SK-N-SH (cell line): ENCODE measurements at regions not wholly inside any gene's neighbourhood (a gene's known extent, or its start where the extent isn't known, plus 50 kb on each side); places are given as distances from the start of the nearest gene placed in this dataset.
A peak's percentile ranks its signal among the peaks of the same experiment; 100 is the strongest.

Experiments used
- CTCF ChIA-PET: fragments of 300-600, 350-600 bp; formaldehyde crosslinking; extraction: SDS; loops from one replicate; lab custom pipeline; 2021; lab: Yijun Ruan, JAX
- POLR2A ChIA-PET: fragments of 350-600 bp; sonication (Branson Sonifier 250); formaldehyde crosslinking; extraction: SDS; loops from one replicate; lab custom pipeline; 2020; ENCODE audit warnings: antibody characterized with exemption, inconsistent platforms; lab: Yijun Ruan, JAX
- DNase-seq: peaks from one replicate; pipeline ENCODE4 v3.0.0; 2012
- H2AFZ ChIP-seq: fragments of 200-600 bp; sonication (generic); 2 replicates; pipeline ENCODE4 v1.8.1; 2016; ENCODE audit warnings: antibody characterized with exemption, mild to moderate bottlenecking, low read depth
- H3F3A ChIP-seq: fragments of 200-600 bp; sonication (generic); replicated peaks from 2 replicates; pipeline ENCODE3; 2016; ENCODE audit warnings: antibody characterized with exemption, mild to moderate bottlenecking; ENCODE audit not compliant: insufficient read depth
- H3K27ac ChIP-seq, 2 experiments: fragments of 200-500 bp in 1 of 2; fragments of 200-600 bp in 1 of 2; sonication (Bioruptor generic) in 1 of 2; sonication (generic), shearing (Covaris generic) in 1 of 2; 2 replicates each; pipeline versions ENCODE4 v1.5.1 to v1.6.1; 2014 to 2016; ENCODE audit warnings: low read depth in 2 of 2, inconsistent platforms in 1 of 2, low read length in 1 of 2, mild to moderate bottlenecking in 1 of 2, mixed read lengths in 1 of 2
- H3K27me3 ChIP-seq: fragments of 200-600 bp; sonication (generic), shearing (Covaris generic); 2 replicates; pipeline ENCODE4 v1.6.1; 2016; ENCODE audit warnings: mixed run types; ENCODE audit not compliant: insufficient read depth
- H3K36me3 ChIP-seq, 2 experiments: fragments of 200-500 bp in 1 of 2; fragments of 200-600 bp in 1 of 2; sonication (Bioruptor generic) in 1 of 2; sonication (generic) in 1 of 2; replicated peaks in 1 of 2; 2 replicates each; pipeline versions ENCODE3 to v1.5.1; 2014 to 2016; ENCODE audit warnings: low read length in 1 of 2, mild to moderate bottlenecking in 1 of 2; ENCODE audit not compliant: insufficient read depth in 2 of 2, control insufficient read depth in 1 of 2
- H3K4me1 ChIP-seq, 2 experiments: fragments of 200-500 bp in 1 of 2; fragments of 200-600 bp in 1 of 2; sonication (Bioruptor generic) in 1 of 2; sonication (generic), shearing (Covaris generic) in 1 of 2; 2 replicates each; pipeline versions ENCODE4 v1.5.1 to v1.6.1; 2014 to 2016; ENCODE audit warnings: low read depth in 1 of 2, low read length in 1 of 2, mixed run types in 1 of 2; ENCODE audit not compliant: insufficient read depth in 2 of 2, control insufficient read depth in 1 of 2
- H3K4me2 ChIP-seq: fragments of 200-600 bp; sonication (generic), shearing (Covaris generic); 2 replicates; pipeline ENCODE4 v1.6.1; 2017; ENCODE audit warnings: mixed run types
- H3K4me3 ChIP-seq, 2 experiments: fragments of 200-500 bp in 1 of 2; fragments of 200-600 bp in 1 of 2; sonication (Bioruptor generic) in 1 of 2; sonication (generic), shearing (Covaris generic) in 1 of 2; 2 replicates each; pipeline versions ENCODE4 v1.5.1 to v1.8.1; 2014 to 2016; ENCODE audit warnings: low read depth in 2 of 2, inconsistent platforms in 1 of 2, low read length in 1 of 2, mild to moderate bottlenecking in 1 of 2, mixed read lengths in 1 of 2, moderate library complexity in 1 of 2
- H3K79me2 ChIP-seq: fragments of 200-600 bp; sonication (generic); 2 replicates; pipeline ENCODE4 v1.8.1; 2017; ENCODE audit warnings: mild to moderate bottlenecking; ENCODE audit not compliant: insufficient read depth
- H3K9ac ChIP-seq: fragments of 200-600 bp; sonication (generic); 2 replicates; pipeline ENCODE4 v1.6.1; 2017; ENCODE audit warnings: mixed run types
- H3K9me2 ChIP-seq: fragments of 200-600 bp; sonication (generic); 2 replicates; pipeline ENCODE4 v1.6.1; 2017; ENCODE audit warnings: mixed run types
- H3K9me3 ChIP-seq: fragments of 200-600 bp; sonication (generic); 2 replicates; pipeline ENCODE4 v1.6.1; 2017; ENCODE audit warnings: mixed run types, mild to moderate bottlenecking, moderate library complexity
- H4K20me1 ChIP-seq: fragments of 200-600 bp; sonication (generic); 2 replicates; pipeline ENCODE4 v1.6.1; 2017; ENCODE audit warnings: mild to moderate bottlenecking, mixed run types; ENCODE audit not compliant: insufficient read depth
- CHD2 ChIP-seq: fragments of 150-350 bp; IDR thresholded peaks from 2 replicates; pipeline ENCODE4 v1.6.1; 2018; ENCODE audit warnings: low read length; ENCODE audit not compliant: partially characterized antibody
- ELF1 ChIP-seq: IDR thresholded peaks from 2 replicates; pipeline ENCODE4 v1.4.0; 2012
- EP300 ChIP-seq, 2 experiments: IDR thresholded peaks; 2 replicates each; pipeline versions ENCODE4 v1.4.0 to v1.6.1; 2012; ENCODE audit warnings: borderline replicate concordance in 1 of 2, low read depth in 1 of 2, low read length in 1 of 2
- EZH2phosphoT487 ChIP-seq: fragments of 200-600 bp; sonication (generic); IDR thresholded peaks from 2 replicates; pipeline ENCODE4 v1.6.1; 2017; ENCODE audit warnings: low read depth, mixed run types, mild to moderate bottlenecking, antibody characterized with exemption, moderate library complexity, borderline replicate concordance
- GABPA ChIP-seq: IDR thresholded peaks from 2 replicates; pipeline ENCODE4 v1.4.0; 2012; ENCODE audit warnings: low read depth, mild to moderate bottlenecking
- GATA2 ChIP-seq: sonication (generic); formaldehyde crosslinking; IDR thresholded peaks from 2 replicates; pipeline ENCODE4 v1.5.0; 2020; ENCODE audit warnings: mild to moderate bottlenecking, missing genetic modification reagents
- MXI1 ChIP-seq: IDR thresholded peaks from 2 replicates; pipeline ENCODE4 v1.6.1; 2012; ENCODE audit warnings: mild to moderate bottlenecking, low read depth, low read length, improper control_type of control experiment
- NRF1 ChIP-seq: IDR thresholded peaks from 2 replicates; pipeline ENCODE4 v1.6.1; 2012; ENCODE audit warnings: low read depth, mild to moderate bottlenecking, low read length
- POLR2AphosphoS5 ChIP-seq: IDR thresholded peaks from 2 replicates; pipeline ENCODE4 v1.6.1; 2012; ENCODE audit warnings: low read depth, low read length
- RCOR1 ChIP-seq: fragments of 150-350 bp; IDR thresholded peaks from 2 replicates; pipeline ENCODE4 v1.6.1; 2017; ENCODE audit warnings: antibody characterized with exemption, low read length
- RXRA ChIP-seq: IDR thresholded peaks from 2 replicates; pipeline ENCODE4 v1.4.0; 2012; ENCODE audit warnings: low read depth, mild to moderate bottlenecking, borderline replicate concordance
- SIN3A ChIP-seq: IDR thresholded peaks from 2 replicates; pipeline ENCODE4 v1.6.1; 2012; ENCODE audit warnings: low read depth, mild to moderate bottlenecking, low read length, moderate library complexity, borderline replicate concordance
- SMC3 ChIP-seq: IDR thresholded peaks from 2 replicates; pipeline ENCODE4 v1.6.1; 2012; ENCODE audit warnings: low read depth, low read length, improper control_type of control experiment
- TAF1 ChIP-seq: IDR thresholded peaks from 2 replicates; pipeline ENCODE4 v1.6.1; 2012; ENCODE audit warnings: low read depth, mild to moderate bottlenecking, low read length, moderate library complexity, borderline replicate concordance
- TCF12 ChIP-seq: IDR thresholded peaks from 2 replicates; pipeline ENCODE4 v1.4.0; 2012
- TEAD4 ChIP-seq: IDR thresholded peaks from 2 replicates; pipeline ENCODE4 v1.4.0; 2012; ENCODE audit warnings: mild to moderate bottlenecking, borderline replicate concordance; ENCODE audit not compliant: insufficient read depth
- YY1 ChIP-seq: IDR thresholded peaks from 2 replicates; pipeline ENCODE4 v1.4.0; 2012; ENCODE audit warnings: low read depth, mild to moderate bottlenecking
- WGBS: methylation state at CpG from one replicate; pipeline ENCODE4 v1.1.6; 2017; ENCODE audit warnings: low lambda C conversion rate; 5-methylcytosine and 5-hydroxymethylcytosine counted together
- TF ChIP-seq, protein P1 (sequence below): IDR thresholded peaks from 2 replicates; pipeline ENCODE4 v1.4.0; 2012; ENCODE audit warnings: low read depth, borderline replicate concordance
- TF ChIP-seq, protein P2 (sequence below): fragments of 200-600 bp; sonication (generic); IDR thresholded peaks from 2 replicates; pipeline ENCODE4 v1.6.1; 2017; ENCODE audit warnings: antibody characterized with exemption, mild to moderate bottlenecking, moderate library complexity
- TF ChIP-seq, protein P3 (sequence below): IDR thresholded peaks from 2 replicates; pipeline ENCODE4 v1.4.0; 2012; ENCODE audit warnings: low read depth, borderline replicate concordance
- TF ChIP-seq, protein P4 (sequence below): fragments of 150-350 bp; IDR thresholded peaks from 2 replicates; pipeline ENCODE4 v1.6.1; 2016; ENCODE audit warnings: mild to moderate bottlenecking, low read depth, low read length
- TF ChIP-seq, protein P5 (sequence below): IDR thresholded peaks from 2 replicates; pipeline ENCODE4 v1.6.1; 2012; ENCODE audit warnings: mild to moderate bottlenecking, low read depth, low read length, moderate library complexity
- TF ChIP-seq, protein P6 (sequence below): IDR thresholded peaks from 2 replicates; pipeline ENCODE4; 2012

DNA sequence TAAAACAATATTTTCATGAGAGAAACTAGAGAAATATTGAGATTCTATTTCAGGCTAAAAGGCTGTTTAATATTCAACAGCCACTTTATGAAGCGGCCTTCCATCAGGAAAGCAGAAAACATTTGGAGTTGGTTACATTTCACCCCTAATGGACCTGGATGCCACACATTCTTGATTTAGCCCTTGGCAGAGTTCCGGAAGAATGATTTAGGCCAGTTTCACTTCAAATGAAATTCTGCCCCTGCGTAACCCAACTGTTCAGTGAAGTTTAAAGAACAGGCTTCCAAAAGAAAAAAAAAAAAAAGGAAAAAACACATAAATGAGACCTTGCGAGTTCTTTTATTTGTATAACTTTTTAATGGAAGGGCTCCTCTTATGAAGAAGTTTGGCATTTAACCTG is 239.2 kb upstream of the AKR1E2 start (continued):
- TF ChIP-seq, protein P1, sequence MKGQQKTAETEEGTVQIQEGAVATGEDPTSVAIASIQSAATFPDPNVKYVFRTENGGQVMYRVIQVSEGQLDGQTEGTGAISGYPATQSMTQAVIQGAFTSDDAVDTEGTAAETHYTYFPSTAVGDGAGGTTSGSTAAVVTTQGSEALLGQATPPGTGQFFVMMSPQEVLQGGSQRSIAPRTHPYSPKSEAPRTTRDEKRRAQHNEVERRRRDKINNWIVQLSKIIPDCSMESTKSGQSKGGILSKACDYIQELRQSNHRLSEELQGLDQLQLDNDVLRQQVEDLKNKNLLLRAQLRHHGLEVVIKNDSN, result no peak
- TF ChIP-seq, protein P2, sequence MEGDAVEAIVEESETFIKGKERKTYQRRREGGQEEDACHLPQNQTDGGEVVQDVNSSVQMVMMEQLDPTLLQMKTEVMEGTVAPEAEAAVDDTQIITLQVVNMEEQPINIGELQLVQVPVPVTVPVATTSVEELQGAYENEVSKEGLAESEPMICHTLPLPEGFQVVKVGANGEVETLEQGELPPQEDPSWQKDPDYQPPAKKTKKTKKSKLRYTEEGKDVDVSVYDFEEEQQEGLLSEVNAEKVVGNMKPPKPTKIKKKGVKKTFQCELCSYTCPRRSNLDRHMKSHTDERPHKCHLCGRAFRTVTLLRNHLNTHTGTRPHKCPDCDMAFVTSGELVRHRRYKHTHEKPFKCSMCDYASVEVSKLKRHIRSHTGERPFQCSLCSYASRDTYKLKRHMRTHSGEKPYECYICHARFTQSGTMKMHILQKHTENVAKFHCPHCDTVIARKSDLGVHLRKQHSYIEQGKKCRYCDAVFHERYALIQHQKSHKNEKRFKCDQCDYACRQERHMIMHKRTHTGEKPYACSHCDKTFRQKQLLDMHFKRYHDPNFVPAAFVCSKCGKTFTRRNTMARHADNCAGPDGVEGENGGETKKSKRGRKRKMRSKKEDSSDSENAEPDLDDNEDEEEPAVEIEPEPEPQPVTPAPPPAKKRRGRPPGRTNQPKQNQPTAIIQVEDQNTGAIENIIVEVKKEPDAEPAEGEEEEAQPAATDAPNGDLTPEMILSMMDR, result no peak
- no peak for TF ChIP-seq SMC3
- TF ChIP-seq MXI1, result no peak
- TF ChIP-seq TCF12, result peak; percentile 85
- TF ChIP-seq, protein P3, sequence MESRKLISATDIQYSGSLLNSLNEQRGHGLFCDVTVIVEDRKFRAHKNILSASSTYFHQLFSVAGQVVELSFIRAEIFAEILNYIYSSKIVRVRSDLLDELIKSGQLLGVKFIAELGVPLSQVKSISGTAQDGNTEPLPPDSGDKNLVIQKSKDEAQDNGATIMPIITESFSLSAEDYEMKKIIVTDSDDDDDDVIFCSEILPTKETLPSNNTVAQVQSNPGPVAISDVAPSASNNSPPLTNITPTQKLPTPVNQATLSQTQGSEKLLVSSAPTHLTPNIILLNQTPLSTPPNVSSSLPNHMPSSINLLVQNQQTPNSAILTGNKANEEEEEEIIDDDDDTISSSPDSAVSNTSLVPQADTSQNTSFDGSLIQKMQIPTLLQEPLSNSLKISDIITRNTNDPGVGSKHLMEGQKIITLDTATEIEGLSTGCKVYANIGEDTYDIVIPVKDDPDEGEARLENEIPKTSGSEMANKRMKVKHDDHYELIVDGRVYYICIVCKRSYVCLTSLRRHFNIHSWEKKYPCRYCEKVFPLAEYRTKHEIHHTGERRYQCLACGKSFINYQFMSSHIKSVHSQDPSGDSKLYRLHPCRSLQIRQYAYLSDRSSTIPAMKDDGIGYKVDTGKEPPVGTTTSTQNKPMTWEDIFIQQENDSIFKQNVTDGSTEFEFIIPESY, result no peak
- TF ChIP-seq, protein P4, sequence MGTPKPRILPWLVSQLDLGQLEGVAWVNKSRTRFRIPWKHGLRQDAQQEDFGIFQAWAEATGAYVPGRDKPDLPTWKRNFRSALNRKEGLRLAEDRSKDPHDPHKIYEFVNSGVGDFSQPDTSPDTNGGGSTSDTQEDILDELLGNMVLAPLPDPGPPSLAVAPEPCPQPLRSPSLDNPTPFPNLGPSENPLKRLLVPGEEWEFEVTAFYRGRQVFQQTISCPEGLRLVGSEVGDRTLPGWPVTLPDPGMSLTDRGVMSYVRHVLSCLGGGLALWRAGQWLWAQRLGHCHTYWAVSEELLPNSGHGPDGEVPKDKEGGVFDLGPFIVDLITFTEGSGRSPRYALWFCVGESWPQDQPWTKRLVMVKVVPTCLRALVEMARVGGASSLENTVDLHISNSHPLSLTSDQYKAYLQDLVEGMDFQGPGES, result no peak
- TF ChIP-seq TEAD4, result 0 out of 2 replicates have a peak, but pooled peaks have one; percentile 47
- no peak for TF ChIP-seq CHD2

DNA sequence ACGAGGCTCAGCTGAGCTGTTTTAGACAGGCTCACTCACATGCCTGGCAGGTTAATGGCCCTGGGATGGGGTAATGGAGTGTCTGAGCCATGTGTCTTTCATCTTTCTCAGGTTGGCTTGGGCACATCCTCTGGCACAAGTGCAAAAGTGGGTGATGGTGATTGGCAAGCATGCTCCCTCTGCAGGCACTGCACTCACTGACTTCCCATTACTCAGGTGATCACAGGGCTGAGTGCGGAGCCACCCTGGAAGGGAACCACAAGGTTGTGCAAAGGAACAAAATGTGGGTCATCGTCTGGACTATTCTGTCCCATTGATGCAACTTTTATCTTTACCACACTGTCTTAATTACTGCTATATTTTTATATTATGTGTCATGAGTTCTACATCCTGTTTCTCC is 244.1 kb upstream of the AKR1E2 start:
- POLR2A ChIA-PET, result no interaction called here
- Histone ChIP-seq H3K36me3 (no peaks in the 10 kb centered on the region), H3F3A (peaks cover 3% of the 10 kb centered on the region), H3K9me3 (no peaks in the 10 kb centered on the region), H3K27ac (no peak overlapping the region), H3K27me3 (no peaks in the 10 kb centered on the region), H3K4me2 (no peak overlapping the region), H2AFZ (no peak overlapping the region), H3K79me2 (no peaks in the 10 kb centered on the region), H3K4me1 (no peaks in the 10 kb centered on the region; a peak in 2 of 4 replicates), H3K9me2 (no peaks in the 10 kb centered on the region), H3K9ac (no peak overlapping the region), H4K20me1 (no peaks in the 10 kb centered on the region), H3K4me3 (no peak overlapping the region)
- DNase-seq, result peak; percentile 8
- 76% methylated on average over 3 of the region's 3 CpGs for WGBS
- CTCF ChIA-PET, result no interaction called here
- no peak for TF ChIP-seq RCOR1
- TF ChIP-seq YY1, result no peak
- TF ChIP-seq ELF1, result no peak
- no peak for TF ChIP-seq EZH2phosphoT487
- no peak for TF ChIP-seq TEAD4
- no peak for TF ChIP-seq NRF1
- TF ChIP-seq RXRA, result no peak
- no peak for TF ChIP-seq GATA2 (CRISPR knock-in tag)
- TF ChIP-seq, protein P5, sequence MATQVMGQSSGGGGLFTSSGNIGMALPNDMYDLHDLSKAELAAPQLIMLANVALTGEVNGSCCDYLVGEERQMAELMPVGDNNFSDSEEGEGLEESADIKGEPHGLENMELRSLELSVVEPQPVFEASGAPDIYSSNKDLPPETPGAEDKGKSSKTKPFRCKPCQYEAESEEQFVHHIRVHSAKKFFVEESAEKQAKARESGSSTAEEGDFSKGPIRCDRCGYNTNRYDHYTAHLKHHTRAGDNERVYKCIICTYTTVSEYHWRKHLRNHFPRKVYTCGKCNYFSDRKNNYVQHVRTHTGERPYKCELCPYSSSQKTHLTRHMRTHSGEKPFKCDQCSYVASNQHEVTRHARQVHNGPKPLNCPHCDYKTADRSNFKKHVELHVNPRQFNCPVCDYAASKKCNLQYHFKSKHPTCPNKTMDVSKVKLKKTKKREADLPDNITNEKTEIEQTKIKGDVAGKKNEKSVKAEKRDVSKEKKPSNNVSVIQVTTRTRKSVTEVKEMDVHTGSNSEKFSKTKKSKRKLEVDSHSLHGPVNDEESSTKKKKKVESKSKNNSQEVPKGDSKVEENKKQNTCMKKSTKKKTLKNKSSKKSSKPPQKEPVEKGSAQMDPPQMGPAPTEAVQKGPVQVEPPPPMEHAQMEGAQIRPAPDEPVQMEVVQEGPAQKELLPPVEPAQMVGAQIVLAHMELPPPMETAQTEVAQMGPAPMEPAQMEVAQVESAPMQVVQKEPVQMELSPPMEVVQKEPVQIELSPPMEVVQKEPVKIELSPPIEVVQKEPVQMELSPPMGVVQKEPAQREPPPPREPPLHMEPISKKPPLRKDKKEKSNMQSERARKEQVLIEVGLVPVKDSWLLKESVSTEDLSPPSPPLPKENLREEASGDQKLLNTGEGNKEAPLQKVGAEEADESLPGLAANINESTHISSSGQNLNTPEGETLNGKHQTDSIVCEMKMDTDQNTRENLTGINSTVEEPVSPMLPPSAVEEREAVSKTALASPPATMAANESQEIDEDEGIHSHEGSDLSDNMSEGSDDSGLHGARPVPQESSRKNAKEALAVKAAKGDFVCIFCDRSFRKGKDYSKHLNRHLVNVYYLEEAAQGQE, result no peak
- TF ChIP-seq SMC3, result no peak
- no peak for TF ChIP-seq EP300 (IDR thresholded peaks at IDR 0.05; ENCODE audit: borderline replicate concordance in 1 of 2, low read depth in 1 of 2, low read length in 1 of 2)
- TF ChIP-seq TAF1, result no peak
- no peak for TF ChIP-seq SIN3A
- no peak for TF ChIP-seq GABPA
- TF ChIP-seq, protein P6, sequence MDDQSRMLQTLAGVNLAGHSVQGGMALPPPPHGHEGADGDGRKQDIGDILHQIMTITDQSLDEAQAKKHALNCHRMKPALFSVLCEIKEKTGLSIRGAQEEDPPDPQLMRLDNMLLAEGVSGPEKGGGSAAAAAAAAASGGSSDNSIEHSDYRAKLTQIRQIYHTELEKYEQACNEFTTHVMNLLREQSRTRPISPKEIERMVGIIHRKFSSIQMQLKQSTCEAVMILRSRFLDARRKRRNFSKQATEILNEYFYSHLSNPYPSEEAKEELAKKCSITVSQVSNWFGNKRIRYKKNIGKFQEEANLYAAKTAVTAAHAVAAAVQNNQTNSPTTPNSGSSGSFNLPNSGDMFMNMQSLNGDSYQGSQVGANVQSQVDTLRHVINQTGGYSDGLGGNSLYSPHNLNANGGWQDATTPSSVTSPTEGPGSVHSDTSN, result no peak
- no peak for TF ChIP-seq POLR2AphosphoS5
